ENCODE measurements at regions not wholly inside any gene's neighbourhood (a gene's known extent, or its start where the extent isn't known, plus 50 kb on each side); places are given as distances from the start of the nearest gene placed in this dataset.

GRCh38 chr16:85556456-85557082 is 56.6 kb upstream of the GSE1 start:
- no peak for DNase-seq
- Histone ChIP-seq H2BK5ac (ENCODE audit: low read depth, low read length, poor library complexity) (peak overlapping the region; percentile 95), H2AK5ac (ENCODE audit: low read length) (no peak overlapping the region), H3K4me3 (ENCODE audit: low read depth, low read length) (peak overlapping the region; percentile 78), H2AFZ (ENCODE audit: insufficient read depth, low read length, poor library complexity) (peak overlapping the region; percentile 46), H3K79me2 (ENCODE audit: control insufficient read depth, insufficient read depth, low read length, poor library complexity) (peaks cover 23% of the 10 kb centered on the region), H3K14ac (ENCODE audit: low read length) (peak overlapping the region; percentile 95), H3K27me3 (ENCODE audit: insufficient read depth, low read length) (no peaks in the 10 kb centered on the region), H4K8ac (ENCODE audit: low read depth, low read length) (peak overlapping the region; percentile 87), H2BK120ac (ENCODE audit: insufficient read depth, low read length, poor library complexity) (peak overlapping the region; percentile 95), H3K9ac (ENCODE audit: low read length) (peak overlapping the region; percentile 73), H3K36me3 (ENCODE audit: control insufficient read depth in 1 of 2, insufficient read depth in 2 of 2, low read length in 2 of 2) (no peaks in the 10 kb centered on the region), H3K27ac (ENCODE audit: low read depth, low read length) (peak overlapping the region; percentile 73), H3K4me2 (ENCODE audit: low read length) (peak overlapping the region; percentile 82), H3K9me3 (ENCODE audit: insufficient read depth, low read depth, low read length) (peaks cover 3% of the 10 kb centered on the region), H4K91ac (ENCODE audit: low read depth, low read length) (peak overlapping the region; percentile 98), H2BK12ac (ENCODE audit: low read length) (peak overlapping the region; percentile 42), H3K79me1 (ENCODE audit: low read length) (peaks cover 36% of the 10 kb centered on the region), H3K23ac (ENCODE audit: low read length) (no peak overlapping the region), H3K18ac (ENCODE audit: low read length) (peak overlapping the region; percentile 93), H3K4me1 (ENCODE audit: control insufficient read depth in 1 of 2, insufficient read depth in 2 of 2, low read length in 2 of 2) (peaks cover 8 to 21% of the 10 kb centered on the region in 2 experiments), H3K4ac (ENCODE audit: low read depth, low read length) (peak overlapping the region; percentile 85), H4K12ac (ENCODE audit: low read depth, low read length) (peak overlapping the region; percentile 61)
- WGBS (ENCODE audit: extremely low coverage, insufficient coverage, insufficient read length), result no CpG with 5 or more reads among the region's 65 CpGs

- H3K36me3 ChIP-seq (ENCODE audit: control insufficient read depth in 1 of 2, insufficient read depth in 2 of 2, low read length in 2 of 2), result no peaks in the 10 kb centered on the region
- peaks cover 3% of the 10 kb centered on the region for H3K9me3 ChIP-seq (ENCODE audit: insufficient read depth, low read depth, low read length)
- no peak overlapping the region for H3K9ac ChIP-seq (ENCODE audit: low read length)
- no peak overlapping the region for H2AFZ ChIP-seq (ENCODE audit: insufficient read depth, low read length, poor library complexity)
- peak overlapping the region; percentile 82 for H3K4me2 ChIP-seq (ENCODE audit: low read length)
- no peak overlapping the region for H3K23ac ChIP-seq (ENCODE audit: low read length)
- H3K79me1 ChIP-seq (ENCODE audit: low read length), result peaks cover 36% of the 10 kb centered on the region
- H2BK5ac ChIP-seq (ENCODE audit: low read depth, low read length, poor library complexity), result peak overlapping the region; percentile 74
- H4K8ac ChIP-seq (ENCODE audit: low read depth, low read length), result peak overlapping the region; percentile 37
- peak overlapping the region; percentile 98 for H4K91ac ChIP-seq (ENCODE audit: low read depth, low read length)
- no peaks in the 10 kb centered on the region for H3K27me3 ChIP-seq (ENCODE audit: insufficient read depth, low read length)
- DNase-seq, result peak in 1 of 2 donors; percentile 59
- peak overlapping the region; percentile 73 for H3K27ac ChIP-seq (ENCODE audit: low read depth, low read length)
- no CpG with 5 or more reads among the region's 22 CpGs for WGBS (ENCODE audit: extremely low coverage, insufficient coverage, insufficient read length)
- H3K4ac ChIP-seq (ENCODE audit: low read depth, low read length), result peak overlapping the region; percentile 71
- peak overlapping the region; percentile 70 for H2BK120ac ChIP-seq (ENCODE audit: insufficient read depth, low read length, poor library complexity)
- H4K12ac ChIP-seq (ENCODE audit: low read depth, low read length), result no peak overlapping the region
- no peak overlapping the region for H2AK5ac ChIP-seq (ENCODE audit: low read length)
- peaks cover 23% of the 10 kb centered on the region for H3K79me2 ChIP-seq (ENCODE audit: control insufficient read depth, insufficient read depth, low read length, poor library complexity)
- peaks cover 8 to 21% of the 10 kb centered on the region in 2 experiments for H3K4me1 ChIP-seq (ENCODE audit: control insufficient read depth in 1 of 2, insufficient read depth in 2 of 2, low read length in 2 of 2)
- peak overlapping the region; percentile 73 for H3K14ac ChIP-seq (ENCODE audit: low read length)
- H2BK12ac ChIP-seq (ENCODE audit: low read length), result peak overlapping the region; percentile 78
- H3K18ac ChIP-seq (ENCODE audit: low read length), result peak overlapping the region; percentile 88
- H3K4me3 ChIP-seq (ENCODE audit: low read depth, low read length), result peak overlapping the region; percentile 78
Observed at GRCh38 chr16:85557083-85557970, 55.8 kb upstream of the GSE1 start.

- no peak overlapping the region for H2BK12ac ChIP-seq (ENCODE audit: low read length)
- H3K4me1 ChIP-seq (ENCODE audit: control insufficient read depth in 1 of 2, insufficient read depth in 2 of 2, low read length in 2 of 2), result peaks cover 14 to 24% of the 10 kb centered on the region in 2 experiments
- no peak overlapping the region for H4K12ac ChIP-seq (ENCODE audit: low read depth, low read length)
- H3K23ac ChIP-seq (ENCODE audit: low read length), result no peak overlapping the region
- peaks cover 3% of the 10 kb centered on the region for H3K9me3 ChIP-seq (ENCODE audit: insufficient read depth, low read depth, low read length)
- no peak overlapping the region for H3K9ac ChIP-seq (ENCODE audit: low read length)
- H3K4me3 ChIP-seq (ENCODE audit: low read depth, low read length), result no peak overlapping the region
- peaks cover 41% of the 10 kb centered on the region for H3K79me1 ChIP-seq (ENCODE audit: low read length)
- H3K36me3 ChIP-seq (ENCODE audit: control insufficient read depth in 1 of 2, insufficient read depth in 2 of 2, low read length in 2 of 2), result no peaks in the 10 kb centered on the region
- no peak overlapping the region for H2BK120ac ChIP-seq (ENCODE audit: insufficient read depth, low read length, poor library complexity)
- H2AK5ac ChIP-seq (ENCODE audit: low read length), result no peak overlapping the region
- peak overlapping the region; percentile 17 for H3K14ac ChIP-seq (ENCODE audit: low read length)
- H3K4ac ChIP-seq (ENCODE audit: low read depth, low read length), result peak overlapping the region; percentile 34
- H4K91ac ChIP-seq (ENCODE audit: low read depth, low read length), result peak overlapping the region; percentile 29
- peak overlapping the region; percentile 31 for H2BK5ac ChIP-seq (ENCODE audit: low read depth, low read length, poor library complexity)
- H3K4me2 ChIP-seq (ENCODE audit: low read length), result peak overlapping the region; percentile 82
- H4K8ac ChIP-seq (ENCODE audit: low read depth, low read length), result peak overlapping the region; percentile 39
- peak in 1 of 2 donors; percentile 57 for DNase-seq
- H3K18ac ChIP-seq (ENCODE audit: low read length), result peak overlapping the region; percentile 35
- peak overlapping the region; percentile 73 for H3K27ac ChIP-seq (ENCODE audit: low read depth, low read length)
- H3K79me2 ChIP-seq (ENCODE audit: control insufficient read depth, insufficient read depth, low read length, poor library complexity), result peaks cover 28% of the 10 kb centered on the region
- WGBS (ENCODE audit: extremely low coverage, insufficient coverage, insufficient read length), result no CpG with 5 or more reads among the region's 13 CpGs
- no peaks in the 10 kb centered on the region for H3K27me3 ChIP-seq (ENCODE audit: insufficient read depth, low read length)
- no peak overlapping the region for H2AFZ ChIP-seq (ENCODE audit: insufficient read depth, low read length, poor library complexity)
Observed at GRCh38 chr16:85557971-85558657, 55.0 kb upstream of the GSE1 start.

GRCh38 chr16:85560932-85561247 is 52.2 kb upstream of the GSE1 start:
- Histone ChIP-seq H3K4me2 (ENCODE audit: low read length) (no peak overlapping the region), H4K8ac (ENCODE audit: low read depth, low read length) (no peak overlapping the region), H3K36me3 (ENCODE audit: control insufficient read depth in 1 of 2, insufficient read depth in 2 of 2, low read length in 2 of 2) (no peaks in the 10 kb centered on the region), H2BK120ac (ENCODE audit: insufficient read depth, low read length, poor library complexity) (no peak overlapping the region), H3K4ac (ENCODE audit: low read depth, low read length) (peak overlapping the region; percentile 50), H3K9me3 (ENCODE audit: insufficient read depth, low read depth, low read length) (peaks cover 3% of the 10 kb centered on the region), H4K91ac (ENCODE audit: low read depth, low read length) (no peak overlapping the region), H3K9ac (ENCODE audit: low read length) (no peak overlapping the region), H2AK5ac (ENCODE audit: low read length) (no peak overlapping the region), H2AFZ (ENCODE audit: insufficient read depth, low read length, poor library complexity) (no peak overlapping the region), H3K27ac (ENCODE audit: low read depth, low read length) (no peak overlapping the region), H3K14ac (ENCODE audit: low read length) (no peak overlapping the region), H2BK12ac (ENCODE audit: low read length) (no peak overlapping the region), H3K4me1 (ENCODE audit: control insufficient read depth in 1 of 2, insufficient read depth in 2 of 2, low read length in 2 of 2) (peaks cover 14 to 20% of the 10 kb centered on the region in 2 experiments), H3K27me3 (ENCODE audit: insufficient read depth, low read length) (no peaks in the 10 kb centered on the region), H3K79me1 (ENCODE audit: low read length) (peaks cover 23% of the 10 kb centered on the region), H3K23ac (ENCODE audit: low read length) (no peak overlapping the region), H3K18ac (ENCODE audit: low read length) (no peak overlapping the region), H3K4me3 (ENCODE audit: low read depth, low read length) (no peak overlapping the region), H3K79me2 (ENCODE audit: control insufficient read depth, insufficient read depth, low read length, poor library complexity) (peaks cover 22% of the 10 kb centered on the region), H4K12ac (ENCODE audit: low read depth, low read length) (no peak overlapping the region), H2BK5ac (ENCODE audit: low read depth, low read length, poor library complexity) (no peak overlapping the region)
- no peak for DNase-seq
- no CpG with 5 or more reads among the region's 7 CpGs for WGBS (ENCODE audit: extremely low coverage, insufficient coverage, insufficient read length)

All from trophoblast cell (in vitro differentiated cells and primary cell).